Upper lobe of right lung (tissue), 1 donor: ENCODE measurements at regions not wholly inside any gene's neighbourhood (a gene's known extent, or its start where the extent isn't known, plus 50 kb on each side); places are given as distances from the start of the nearest gene placed in this dataset.
"Not testable (repeated sequence)": the region's sequence is repeated elsewhere in the genome, so short reads cannot be mapped to it uniquely, and the experiment has no call there.

Source experiments
- ATAC-seq: fragments of 200-7000 bp; cut with Tn5 transposase; one replicate; pipeline ENCODE4 v1.9.1; 2020; ENCODE audit warnings: mild to moderate bottlenecking, moderate library complexity
- DNase-seq: peaks from one replicate; pipeline ENCODE4 v3.0.0-alpha.2; 2020
- H3K27ac ChIP-seq: fragments of 200-600 bp; one replicate; pipeline ENCODE4 v1.8.0; 2022
- H3K27me3 ChIP-seq: fragments of 200-600 bp; one replicate; pipeline ENCODE4 v1.8.0; 2022; ENCODE audit warnings: mild to moderate bottlenecking
- H3K36me3 ChIP-seq: fragments of 200-600 bp; one replicate; pipeline ENCODE4 v1.8.0; 2022
- H3K4me1 ChIP-seq: fragments of 200-600 bp; one replicate; pipeline ENCODE4 v1.8.0; 2022
- H3K4me3 ChIP-seq: fragments of 200-600 bp; one replicate; pipeline ENCODE4 v1.8.0; 2022; ENCODE audit warnings: mild to moderate bottlenecking
- H3K9me3 ChIP-seq: fragments of 200-600 bp; one replicate; pipeline ENCODE4 v1.8.0; 2022
- intact Hi-C: fragments of 100-400 bp; cut with DNase I; formaldehyde crosslinking; loops from one replicate; pipeline ENCODE4 v1.11.0; 2022
- TF ChIP-seq, protein P1 (sequence below): fragments of 200-600 bp; IDR thresholded peaks from one replicate; pipeline ENCODE4 v1.8.0; 2022; ENCODE audit warnings: antibody characterized with exemption
- donor health status: DM: no; HTN: yes; CAD: no; lungs with severe emphysema.

- DNase-seq (no peak), ATAC-seq (no peak)
- Histone ChIP-seq H3K27ac (no peak overlapping the region), H3K27me3 (no peaks in the 10 kb centered on the region), H3K9me3 (no peaks in the 10 kb centered on the region), H3K4me3 (no peak overlapping the region), H3K36me3 (no peaks in the 10 kb centered on the region), H3K4me1 (no peaks in the 10 kb centered on the region)
- TF ChIP-seq, protein P1, sequence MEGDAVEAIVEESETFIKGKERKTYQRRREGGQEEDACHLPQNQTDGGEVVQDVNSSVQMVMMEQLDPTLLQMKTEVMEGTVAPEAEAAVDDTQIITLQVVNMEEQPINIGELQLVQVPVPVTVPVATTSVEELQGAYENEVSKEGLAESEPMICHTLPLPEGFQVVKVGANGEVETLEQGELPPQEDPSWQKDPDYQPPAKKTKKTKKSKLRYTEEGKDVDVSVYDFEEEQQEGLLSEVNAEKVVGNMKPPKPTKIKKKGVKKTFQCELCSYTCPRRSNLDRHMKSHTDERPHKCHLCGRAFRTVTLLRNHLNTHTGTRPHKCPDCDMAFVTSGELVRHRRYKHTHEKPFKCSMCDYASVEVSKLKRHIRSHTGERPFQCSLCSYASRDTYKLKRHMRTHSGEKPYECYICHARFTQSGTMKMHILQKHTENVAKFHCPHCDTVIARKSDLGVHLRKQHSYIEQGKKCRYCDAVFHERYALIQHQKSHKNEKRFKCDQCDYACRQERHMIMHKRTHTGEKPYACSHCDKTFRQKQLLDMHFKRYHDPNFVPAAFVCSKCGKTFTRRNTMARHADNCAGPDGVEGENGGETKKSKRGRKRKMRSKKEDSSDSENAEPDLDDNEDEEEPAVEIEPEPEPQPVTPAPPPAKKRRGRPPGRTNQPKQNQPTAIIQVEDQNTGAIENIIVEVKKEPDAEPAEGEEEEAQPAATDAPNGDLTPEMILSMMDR: no peak
- intact Hi-C loops: no loop called here
Observed at GRCh38 chr10:76766682-76767081, 870.9 kb downstream of the KCNMA1 start.

- H3K4me3 ChIP-seq, H3K36me3 ChIP-seq, intact Hi-C loops, DNase-seq, H3K27me3 ChIP-seq, H3K4me1 ChIP-seq, H3K27ac ChIP-seq, H3K9me3 ChIP-seq, ATAC-seq: not testable (repeated sequence)
Observed at GRCh38 chr10:76764921-76765320, 872.7 kb downstream of the KCNMA1 start.

DNA sequence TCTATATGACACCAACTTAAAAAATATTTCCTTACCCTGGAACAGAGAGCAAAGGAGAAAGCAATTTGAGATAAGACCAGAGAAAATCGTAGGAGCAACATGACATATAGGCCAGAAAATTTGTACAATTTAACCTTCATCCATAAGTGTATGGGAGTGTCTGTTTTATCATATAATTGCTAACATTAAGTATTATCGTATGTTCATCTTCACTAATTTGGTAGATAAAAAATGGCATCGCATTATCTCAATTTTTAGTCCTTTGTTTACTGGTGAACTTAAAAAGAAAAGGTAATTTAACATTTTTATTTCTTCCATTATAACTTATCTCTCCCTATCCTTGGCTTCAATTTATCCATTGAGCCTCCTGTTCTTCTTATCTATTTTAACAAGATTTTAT, 873.4 kb downstream of the KCNMA1 start:
- DNase-seq (no peak), ATAC-seq (no peak)
- H3K27me3 ChIP-seq: no peaks in the 10 kb centered on the region
- no peaks in the 10 kb centered on the region for H3K4me1 ChIP-seq
- H3K4me3 ChIP-seq: no peak overlapping the region
- intact Hi-C loops: no loop called here
- H3K36me3 ChIP-seq: no peaks in the 10 kb centered on the region
- H3K27ac ChIP-seq: no peak overlapping the region
- TF ChIP-seq, protein P1: no peak
- H3K9me3 ChIP-seq: no peaks in the 10 kb centered on the region

DNA sequence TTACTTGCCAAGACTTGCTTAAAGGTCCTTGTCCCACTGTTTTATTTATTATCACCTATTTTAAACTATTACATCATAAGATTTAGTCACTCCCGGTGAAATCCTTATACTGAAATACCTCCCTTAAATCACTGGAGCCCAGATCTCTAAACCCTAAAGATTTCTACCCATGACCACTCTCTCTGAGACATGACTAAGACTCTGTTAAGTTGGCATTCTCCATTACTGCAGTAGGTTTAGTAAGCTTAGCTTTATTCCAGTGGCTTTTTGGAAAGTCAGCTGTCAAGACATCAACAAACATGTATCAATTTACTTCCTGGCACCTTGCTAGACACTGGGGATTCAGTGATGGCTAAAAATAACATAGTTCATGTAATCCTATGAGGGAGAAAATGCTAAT, 874.2 kb downstream of the KCNMA1 start:
- DNase-seq: no peak
- Histone ChIP-seq H3K27ac (no peak overlapping the region), H3K9me3 (no peaks in the 10 kb centered on the region), H3K4me3 (no peak overlapping the region), H3K36me3 (no peaks in the 10 kb centered on the region), H3K27me3 (no peaks in the 10 kb centered on the region), H3K4me1 (no peaks in the 10 kb centered on the region)
- no peak for ATAC-seq
- intact Hi-C loops: no loop called here
- TF ChIP-seq, protein P1: no peak

DNA sequence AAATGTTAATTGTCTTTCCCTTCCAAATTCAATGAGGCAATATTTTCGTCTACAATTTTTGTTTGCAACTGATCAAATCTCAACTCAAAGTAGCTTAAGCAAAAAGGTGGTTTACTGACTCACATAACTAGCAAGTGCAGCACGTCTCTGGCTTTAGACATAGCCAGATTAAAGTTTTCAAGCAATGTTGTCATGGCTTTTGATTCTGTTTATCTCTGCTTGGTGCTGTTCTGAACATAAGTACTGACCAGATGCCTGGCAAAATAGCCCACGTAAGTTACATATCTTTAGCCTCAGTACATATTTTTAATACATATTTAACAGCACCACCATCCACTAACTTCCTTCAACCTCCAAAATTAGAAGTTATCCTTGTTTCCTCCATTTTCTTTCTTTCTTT, 877.9 kb downstream of the KCNMA1 start:
- DNase-seq: no peak
- Histone ChIP-seq H3K27me3 (no peaks in the 10 kb centered on the region), H3K36me3 (no peaks in the 10 kb centered on the region), H3K9me3 (no peaks in the 10 kb centered on the region), H3K27ac (no peak overlapping the region), H3K4me3 (no peak overlapping the region), H3K4me1 (no peaks in the 10 kb centered on the region)
- TF ChIP-seq, protein P1: no peak
- ATAC-seq: no peak
- intact Hi-C loops: no loop called here

DNA sequence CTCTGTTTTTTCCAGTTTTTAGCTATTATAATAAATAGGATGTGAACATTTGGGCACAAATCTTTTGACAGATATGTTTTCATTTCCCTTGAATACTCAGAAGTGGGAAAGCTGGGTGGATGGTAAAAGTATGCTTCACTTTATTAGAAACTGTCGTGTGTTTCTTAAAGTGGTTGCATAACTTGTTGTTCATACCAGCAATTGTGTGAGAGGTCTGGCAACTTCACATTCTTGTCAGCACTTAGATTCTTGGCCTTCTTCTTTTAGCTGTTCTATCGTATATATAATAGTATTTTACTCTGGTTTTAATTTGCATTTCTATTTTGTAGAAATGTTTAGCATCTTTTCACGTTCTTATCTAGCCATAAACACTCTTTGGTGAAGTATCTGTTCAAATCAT, 894.4 kb downstream of the KCNMA1 start:
- no peaks in the 10 kb centered on the region for H3K36me3 ChIP-seq
- no peak overlapping the region for H3K27ac ChIP-seq
- no peak for ATAC-seq
- TF ChIP-seq, protein P1: no peak
- no peaks in the 10 kb centered on the region for H3K9me3 ChIP-seq
- H3K27me3 ChIP-seq: no peaks in the 10 kb centered on the region
- H3K4me1 ChIP-seq: no peaks in the 10 kb centered on the region
- H3K4me3 ChIP-seq: no peak overlapping the region
- DNase-seq: no peak
- intact Hi-C loops: no loop called here
